PFSK-1 (cell line): ENCODE measurements at regions not wholly inside any gene's neighbourhood (a gene's known extent, or its start where the extent isn't known, plus 50 kb on each side); places are given as distances from the start of the nearest gene placed in this dataset.

ENCODE experiments used
- POLR2AphosphoS5 ChIP-seq: IDR thresholded peaks from 2 replicates; pipeline ENCODE4 v1.6.1; 2012; ENCODE audit warnings: low read depth, mild to moderate bottlenecking, control low read depth, low read length, moderate library complexity
- REST ChIP-seq, 2 experiments: IDR thresholded peaks; 2 replicates each; pipeline versions ENCODE4 v1.6.1 to v1.8.0; 2011 to 2012; ENCODE audit warnings: low read depth in 2 of 2, low read length in 2 of 2, control low read depth in 1 of 2, inconsistent platforms in 1 of 2, mild to moderate bottlenecking in 1 of 2, moderate library complexity in 1 of 2; ENCODE audit not compliant: insufficient read depth in 1 of 2

- no peak for TF ChIP-seq REST (IDR thresholded peaks at IDR 0.05; ENCODE audit: insufficient read depth in 1 of 2, low read depth in 2 of 2, low read length in 2 of 2)
- TF ChIP-seq POLR2AphosphoS5 = no peak
Measured at GRCh38 chr4:13856387-13856786, 228.9 kb upstream of the BOD1L1 start.
